ENCODE measurements at regions not wholly inside any gene's neighbourhood (a gene's known extent, or its start where the extent isn't known, plus 50 kb on each side); places are given as distances from the start of the nearest gene placed in this dataset.
"Not testable (repeated sequence)": the region's sequence is repeated elsewhere in the genome, so short reads cannot be mapped to it uniquely, and the experiment has no call there.

- DNase-seq: no peak
Measured at GRCh38 chr3:128548426-128549282, 55.7 kb upstream of the GATA2 start.

GRCh38 chr3:128548021-128548420 lies 55.0 kb upstream of the GATA2 start:
- DNase-seq: no peak

GRCh38 chr3:128547368-128547987 lies 54.5 kb upstream of the GATA2 start:
- no peak for DNase-seq

GRCh38 chr3:128546646-128547045 lies 53.6 kb upstream of the GATA2 start:
- DNase-seq: no peak

GRCh38 chr3:128545120-128545752 lies 52.2 kb upstream of the GATA2 start:
- no peak for DNase-seq

GRCh38 chr3:128544190-128544589 lies 51.2 kb upstream of the GATA2 start:
- no peak for DNase-seq

- DNase-seq: not testable (repeated sequence)
Measured at GRCh38 chr3:128543570-128544174, 50.7 kb upstream of the GATA2 start.

All from activated naive CD4-positive, alpha-beta T cell treated with Interleukin-2 at 50 U/mL for 16 hours (primary cell).